GM12865 (cell line): ENCODE measurements at regions not wholly inside any gene's neighbourhood (a gene's known extent, or its start where the extent isn't known, plus 50 kb on each side); places are given as distances from the start of the nearest gene placed in this dataset.

Experiments used
- DNase-seq: peaks from one replicate; pipeline ENCODE4 v3.0.0; 2010; ENCODE audit warnings: low read depth
- H3K4me3 ChIP-seq: 2 replicates; pipeline ENCODE4 v1.5.1; 2011; ENCODE audit warnings: mild to moderate bottlenecking, low read depth, low read length, control low read depth
- TF ChIP-seq, protein P1 (sequence below): IDR thresholded peaks from 2 replicates; pipeline ENCODE4 v1.5.1; 2011; ENCODE audit warnings: low read length, control low read depth, low read depth, inconsistent platforms; ENCODE audit not compliant: insufficient read depth; ENCODE audit errors: missing control alignments

DNA sequence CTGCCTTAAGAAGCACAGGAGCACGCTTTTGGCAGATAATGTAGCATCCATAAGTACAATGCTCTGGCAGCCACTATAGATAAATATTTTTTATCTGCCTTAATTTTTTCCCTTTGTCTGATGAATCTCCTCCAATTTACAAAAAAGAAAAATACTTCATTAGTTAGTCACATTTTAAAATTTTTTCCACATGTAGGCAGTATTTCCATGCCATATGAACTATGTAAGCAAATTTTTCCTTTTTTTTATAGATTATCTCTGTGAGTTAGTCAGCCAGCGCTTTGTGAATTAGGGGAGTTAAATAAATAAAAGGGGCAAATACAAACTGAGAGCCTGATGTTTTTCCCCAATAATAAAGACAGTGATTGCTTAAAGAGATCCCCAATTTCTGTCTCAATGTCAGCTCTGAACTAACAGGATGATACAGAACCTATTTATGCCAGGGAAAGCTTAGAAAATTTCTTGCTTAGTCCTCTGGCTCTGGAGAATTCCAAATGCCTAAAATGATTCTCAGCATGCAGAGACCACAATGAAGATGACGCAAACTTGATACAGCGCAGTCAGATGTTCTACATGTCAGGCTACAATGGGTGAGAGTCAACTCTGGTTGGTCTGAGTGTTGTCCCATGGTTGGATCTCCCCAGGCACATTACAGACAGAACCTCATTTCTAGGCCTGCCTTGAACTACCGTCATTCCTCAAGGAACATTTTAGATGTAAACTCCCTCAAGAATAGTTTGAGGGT, 390.4 kb upstream of the CDH6 start:
- no peak for DNase-seq
- TF ChIP-seq, protein P1, sequence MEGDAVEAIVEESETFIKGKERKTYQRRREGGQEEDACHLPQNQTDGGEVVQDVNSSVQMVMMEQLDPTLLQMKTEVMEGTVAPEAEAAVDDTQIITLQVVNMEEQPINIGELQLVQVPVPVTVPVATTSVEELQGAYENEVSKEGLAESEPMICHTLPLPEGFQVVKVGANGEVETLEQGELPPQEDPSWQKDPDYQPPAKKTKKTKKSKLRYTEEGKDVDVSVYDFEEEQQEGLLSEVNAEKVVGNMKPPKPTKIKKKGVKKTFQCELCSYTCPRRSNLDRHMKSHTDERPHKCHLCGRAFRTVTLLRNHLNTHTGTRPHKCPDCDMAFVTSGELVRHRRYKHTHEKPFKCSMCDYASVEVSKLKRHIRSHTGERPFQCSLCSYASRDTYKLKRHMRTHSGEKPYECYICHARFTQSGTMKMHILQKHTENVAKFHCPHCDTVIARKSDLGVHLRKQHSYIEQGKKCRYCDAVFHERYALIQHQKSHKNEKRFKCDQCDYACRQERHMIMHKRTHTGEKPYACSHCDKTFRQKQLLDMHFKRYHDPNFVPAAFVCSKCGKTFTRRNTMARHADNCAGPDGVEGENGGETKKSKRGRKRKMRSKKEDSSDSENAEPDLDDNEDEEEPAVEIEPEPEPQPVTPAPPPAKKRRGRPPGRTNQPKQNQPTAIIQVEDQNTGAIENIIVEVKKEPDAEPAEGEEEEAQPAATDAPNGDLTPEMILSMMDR = no peak
- no peak overlapping the region for H3K4me3 ChIP-seq

DNA sequence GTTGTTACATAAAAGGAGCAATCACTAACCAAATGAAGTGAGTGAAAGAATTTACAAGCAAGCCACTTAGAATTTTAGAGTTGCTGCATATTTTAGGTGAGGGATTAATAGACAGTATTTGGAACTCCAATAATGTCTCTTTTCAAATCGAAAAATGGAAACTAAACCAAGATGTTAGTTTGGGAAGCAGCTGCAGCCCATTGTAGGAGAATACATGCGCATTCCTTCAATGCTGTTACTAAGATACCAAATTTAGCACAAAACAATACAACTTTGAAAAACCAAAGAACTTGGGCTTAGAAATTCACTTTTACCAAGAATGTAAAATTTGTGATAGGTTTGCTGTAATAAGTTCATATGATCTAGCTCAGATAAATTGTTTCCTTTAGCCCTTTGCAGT, 411.8 kb upstream of the CDH6 start:
- no peak for DNase-seq
- no peak overlapping the region for H3K4me3 ChIP-seq
- TF ChIP-seq, protein P1 = no peak

DNA sequence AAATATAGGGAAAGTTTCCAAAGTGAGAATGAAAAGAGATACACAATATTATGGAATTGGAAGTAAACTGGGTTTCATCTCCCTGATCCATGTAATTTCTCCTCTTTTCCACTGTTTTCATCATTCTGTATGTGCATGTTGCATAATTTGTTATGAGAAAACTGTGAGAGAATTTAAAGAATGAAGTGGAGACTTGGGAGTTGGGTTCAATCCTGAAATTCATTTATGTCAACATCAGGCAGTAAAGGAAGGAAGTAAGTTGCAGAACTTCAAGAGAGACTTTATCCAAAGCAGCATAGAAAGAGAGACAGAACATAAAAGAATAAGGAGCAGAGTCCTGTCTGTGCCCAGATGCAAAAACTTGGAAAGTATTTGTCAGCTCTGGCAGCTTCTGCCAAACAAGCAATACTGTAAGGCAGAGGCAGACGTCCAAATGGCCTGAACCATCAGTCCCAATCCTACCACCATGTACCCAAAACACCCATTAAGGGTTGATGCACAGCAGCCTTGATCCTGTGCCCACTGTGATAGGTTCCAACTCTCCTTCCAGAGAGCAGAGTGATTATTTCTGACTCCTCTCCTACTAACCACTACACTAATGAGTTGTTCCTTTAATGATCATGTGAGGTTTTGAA, 425.3 kb upstream of the CDH6 start:
- no peak for DNase-seq
- H3K4me3 ChIP-seq = no peak overlapping the region
- TF ChIP-seq, protein P1 = no peak

DNA sequence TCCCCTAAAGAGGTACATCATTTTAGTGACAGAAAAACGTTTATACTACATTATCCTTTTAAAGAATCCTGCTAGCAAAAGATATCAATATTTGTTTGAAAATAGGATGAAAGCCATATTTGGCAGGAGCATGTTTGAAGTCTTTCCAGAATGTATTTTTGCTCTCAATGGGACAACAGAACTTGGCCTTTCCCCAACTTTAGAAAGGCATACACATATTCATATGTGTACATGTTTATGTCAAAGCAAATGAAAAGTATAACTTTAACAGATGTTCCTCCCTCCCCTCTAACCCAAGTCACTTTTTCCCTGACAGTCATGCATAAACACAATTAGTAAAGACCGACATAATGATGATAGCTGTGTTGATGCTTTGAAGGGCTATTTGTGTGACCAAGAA, 427.8 kb upstream of the CDH6 start:
- no peak for DNase-seq
- TF ChIP-seq, protein P1 = no peak
- H3K4me3 ChIP-seq = no peak overlapping the region

DNA sequence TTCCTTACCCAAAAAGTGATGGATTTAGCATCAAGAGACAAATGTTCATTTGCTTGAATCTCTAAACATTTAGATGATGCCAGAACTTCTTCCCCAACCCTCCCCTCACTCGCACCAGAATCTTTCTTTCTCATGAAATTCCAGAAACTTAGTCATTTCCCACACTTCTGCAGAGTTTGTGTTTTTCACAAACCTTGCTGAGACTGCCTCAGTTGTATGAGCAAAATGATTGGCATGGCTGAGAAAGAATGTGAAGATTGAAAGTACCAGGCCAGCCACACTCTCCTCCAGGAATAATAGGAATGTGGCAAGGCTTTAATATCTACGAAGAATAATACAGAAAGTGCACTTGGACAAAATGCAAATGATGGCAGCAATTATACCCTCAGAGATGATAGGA, 428.3 kb upstream of the CDH6 start:
- TF ChIP-seq, protein P1 = no peak
- no peak for DNase-seq
- no peak overlapping the region for H3K4me3 ChIP-seq

DNA sequence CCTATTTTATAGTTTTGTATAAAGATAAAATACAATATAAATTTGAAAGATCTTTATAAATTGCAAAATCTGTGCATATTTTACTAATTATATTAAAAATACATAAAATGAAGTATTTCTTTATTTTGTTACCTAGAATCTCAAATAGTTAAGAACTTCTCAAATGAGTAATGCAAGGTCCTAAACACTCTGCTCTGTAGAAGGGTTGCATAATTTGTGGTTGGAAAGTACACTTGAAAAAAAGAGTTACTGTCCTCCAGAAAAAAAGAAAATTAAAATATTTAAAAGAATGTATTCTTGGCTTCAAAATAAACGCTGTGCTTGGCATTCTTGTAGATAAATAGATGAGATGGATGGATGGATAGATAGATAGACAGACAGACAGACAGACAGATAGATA, 428.8 kb upstream of the CDH6 start:
- DNase-seq = no peak
- TF ChIP-seq, protein P1 = no peak
- H3K4me3 ChIP-seq = no peak overlapping the region
